ENCODE measurements at regions not wholly inside any gene's neighbourhood (a gene's known extent, or its start where the extent isn't known, plus 50 kb on each side); places are given as distances from the start of the nearest gene placed in this dataset.
A peak's percentile ranks its signal among the peaks of the same experiment; 100 is the strongest.

- TF ChIP-seq, protein P1, sequence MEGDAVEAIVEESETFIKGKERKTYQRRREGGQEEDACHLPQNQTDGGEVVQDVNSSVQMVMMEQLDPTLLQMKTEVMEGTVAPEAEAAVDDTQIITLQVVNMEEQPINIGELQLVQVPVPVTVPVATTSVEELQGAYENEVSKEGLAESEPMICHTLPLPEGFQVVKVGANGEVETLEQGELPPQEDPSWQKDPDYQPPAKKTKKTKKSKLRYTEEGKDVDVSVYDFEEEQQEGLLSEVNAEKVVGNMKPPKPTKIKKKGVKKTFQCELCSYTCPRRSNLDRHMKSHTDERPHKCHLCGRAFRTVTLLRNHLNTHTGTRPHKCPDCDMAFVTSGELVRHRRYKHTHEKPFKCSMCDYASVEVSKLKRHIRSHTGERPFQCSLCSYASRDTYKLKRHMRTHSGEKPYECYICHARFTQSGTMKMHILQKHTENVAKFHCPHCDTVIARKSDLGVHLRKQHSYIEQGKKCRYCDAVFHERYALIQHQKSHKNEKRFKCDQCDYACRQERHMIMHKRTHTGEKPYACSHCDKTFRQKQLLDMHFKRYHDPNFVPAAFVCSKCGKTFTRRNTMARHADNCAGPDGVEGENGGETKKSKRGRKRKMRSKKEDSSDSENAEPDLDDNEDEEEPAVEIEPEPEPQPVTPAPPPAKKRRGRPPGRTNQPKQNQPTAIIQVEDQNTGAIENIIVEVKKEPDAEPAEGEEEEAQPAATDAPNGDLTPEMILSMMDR (IDR thresholded peaks at IDR 0.05; ENCODE audit: borderline replicate concordance, insufficient read depth, low read depth, low read length): no peak
Observed at GRCh38 chr13:77827332-77827731, 91.3 kb downstream of the EDNRB start.

GRCh38 chr13:77820431-77821149 is 98.0 kb downstream of the EDNRB start:
- no peak overlapping the region for H3K4me3 ChIP-seq (ENCODE audit: low read depth, low read length)
- TF ChIP-seq, protein P1 (IDR thresholded peaks at IDR 0.05; ENCODE audit: borderline replicate concordance, insufficient read depth, low read depth, low read length): peak; percentile 33; the same call in 1 of the 2 replicates

More at GRCh38 chr13:77827332-77827731, 91.3 kb downstream of the EDNRB start:
- H3K4me3 ChIP-seq (ENCODE audit: low read depth, low read length): no peak overlapping the region

- no peak overlapping the region for H3K4me3 ChIP-seq (ENCODE audit: low read depth, low read length)
- TF ChIP-seq, protein P1 (IDR thresholded peaks at IDR 0.05; ENCODE audit: borderline replicate concordance, insufficient read depth, low read depth, low read length): no peak
Observed at GRCh38 chr13:77817521-77817920, 101.1 kb downstream of the EDNRB start.

GRCh38 chr13:77815330-77815729 is 103.3 kb downstream of the EDNRB start:
- TF ChIP-seq, protein P1 (IDR thresholded peaks at IDR 0.05; ENCODE audit: borderline replicate concordance, insufficient read depth, low read depth, low read length): no peak
- no peak overlapping the region for H3K4me3 ChIP-seq (ENCODE audit: low read depth, low read length)

Data from GM12875 (cell line).